ENCODE measurements at regions not wholly inside any gene's neighbourhood (a gene's known extent, or its start where the extent isn't known, plus 50 kb on each side); places are given as distances from the start of the nearest gene placed in this dataset.
"Not testable (repeated sequence)": the region's sequence is repeated elsewhere in the genome, so short reads cannot be mapped to it uniquely, and the experiment has no call there.

DNA sequence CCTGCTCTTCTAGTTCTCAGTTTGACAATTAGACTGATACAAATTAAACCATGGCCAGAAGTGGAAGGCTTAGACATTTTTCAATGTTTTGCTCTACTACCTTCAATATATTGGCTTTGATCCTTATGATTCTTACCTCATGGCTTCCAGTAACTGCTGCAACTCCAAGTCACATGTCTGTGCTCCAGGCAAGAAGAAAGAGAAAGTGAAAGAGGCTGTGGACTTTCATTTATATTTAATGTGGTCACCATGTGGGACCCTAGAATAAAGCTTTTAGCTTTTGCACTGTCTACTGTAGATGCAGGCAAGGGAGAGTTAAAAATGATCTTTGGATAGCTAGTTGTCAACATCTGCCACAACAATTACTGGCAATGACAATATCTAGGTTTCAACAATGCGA lies 214.3 kb upstream of the PDE3A start:
- DNase-seq: no peak

DNA sequence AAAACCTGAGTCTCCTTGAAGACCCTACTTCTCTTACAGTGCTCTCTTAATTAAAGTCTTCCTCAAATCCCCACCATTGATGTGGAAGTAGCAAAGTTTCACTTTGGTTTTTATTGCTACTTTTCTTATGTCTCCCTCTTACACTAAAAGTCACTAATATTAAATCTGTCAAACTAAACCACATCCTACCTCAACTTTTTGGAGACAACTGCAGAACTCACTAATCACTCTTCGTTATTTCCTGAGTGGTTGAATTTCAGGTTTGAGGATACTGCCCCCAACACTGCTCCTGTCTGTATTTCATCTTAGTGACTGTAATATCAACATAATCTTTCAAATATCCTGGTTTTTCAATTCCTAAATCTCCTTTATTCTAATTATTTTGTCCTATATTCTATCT lies 213.0 kb upstream of the PDE3A start:
- DNase-seq: no peak

DNA sequence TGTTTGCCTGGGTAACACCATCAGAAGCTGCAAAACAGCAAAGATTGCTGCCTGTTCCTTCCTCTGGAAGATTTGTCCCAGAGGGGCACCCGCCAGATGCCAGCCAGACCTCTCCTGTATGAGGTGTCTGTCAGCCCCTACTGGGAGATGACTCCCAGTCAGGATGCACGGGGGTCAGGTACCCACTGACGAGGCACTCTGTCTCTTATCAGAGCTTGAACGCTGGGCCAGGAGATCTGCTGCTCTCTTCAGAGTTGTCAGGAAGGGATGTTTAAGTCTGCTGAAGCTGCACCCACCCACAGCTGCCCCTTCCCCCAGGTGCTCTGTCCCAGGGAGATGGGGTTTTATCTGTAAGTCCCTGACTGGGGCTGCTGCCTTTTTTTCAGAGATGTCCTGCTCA lies 207.4 kb upstream of the PDE3A start:
- DNase-seq: not testable (repeated sequence)

DNA sequence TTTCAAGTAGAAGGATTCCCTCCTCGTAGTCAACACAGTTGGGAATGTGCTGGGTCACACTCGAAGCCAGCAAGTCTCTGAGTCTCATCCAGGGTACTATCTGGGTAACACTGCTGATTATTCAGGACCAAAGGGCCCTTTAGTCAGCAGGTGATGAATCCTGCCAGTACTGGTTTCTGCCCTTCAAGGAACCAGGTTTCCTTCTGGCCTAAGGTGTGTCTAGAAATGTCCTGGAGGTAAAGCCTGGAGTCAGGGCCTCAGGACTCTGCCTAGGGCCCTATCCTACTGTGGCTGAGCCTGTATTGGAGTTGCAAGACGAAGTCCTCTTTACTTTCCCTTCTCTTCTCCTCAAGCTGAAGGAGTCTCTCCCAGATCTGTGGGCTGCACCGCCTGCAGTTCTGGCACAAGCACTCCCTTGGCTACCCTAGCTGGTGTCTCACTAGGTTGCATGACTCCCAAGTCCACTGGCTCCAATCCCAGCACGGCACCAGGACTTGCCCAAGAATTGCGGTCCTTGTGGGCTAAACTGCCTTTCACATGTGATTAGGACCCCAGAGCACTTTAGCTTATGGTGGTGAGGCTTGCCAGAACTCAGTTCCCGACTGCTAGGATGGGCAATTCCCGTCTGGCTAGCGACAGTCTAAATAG lies 193.7 kb upstream of the PDE3A start:
- no peak for DNase-seq

DNA sequence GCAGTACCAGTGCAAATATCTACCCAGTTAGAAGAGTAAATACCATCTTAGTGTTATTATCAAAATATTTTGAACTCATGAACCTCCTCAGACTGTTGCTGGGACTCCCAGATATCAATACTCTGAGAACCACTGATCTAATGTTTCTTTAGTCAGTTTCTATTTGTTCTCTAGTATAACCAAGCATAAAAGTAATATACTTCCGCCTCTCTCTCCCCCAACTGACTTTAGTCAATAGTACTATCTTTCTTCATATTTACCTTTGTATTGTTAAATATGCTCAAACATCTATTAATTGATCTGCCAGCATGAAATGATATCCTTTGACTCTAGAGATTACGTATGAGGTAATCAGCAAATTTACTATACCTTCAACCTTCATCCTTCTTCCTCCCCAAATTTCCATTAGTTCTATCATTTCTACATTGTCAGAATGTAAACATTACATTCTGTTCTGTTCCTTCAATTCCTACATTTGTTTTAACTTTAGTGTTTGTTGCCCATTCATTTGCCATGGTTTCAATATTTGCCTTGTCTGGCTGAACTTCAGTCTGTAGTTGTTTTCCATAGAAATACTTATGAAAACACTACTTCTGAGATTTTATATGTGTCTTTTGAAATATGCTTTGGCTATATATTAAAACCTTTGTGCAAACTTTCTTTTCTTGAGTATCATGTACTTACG lies 192.5 kb upstream of the PDE3A start:
- DNase-seq: no peak

DNA sequence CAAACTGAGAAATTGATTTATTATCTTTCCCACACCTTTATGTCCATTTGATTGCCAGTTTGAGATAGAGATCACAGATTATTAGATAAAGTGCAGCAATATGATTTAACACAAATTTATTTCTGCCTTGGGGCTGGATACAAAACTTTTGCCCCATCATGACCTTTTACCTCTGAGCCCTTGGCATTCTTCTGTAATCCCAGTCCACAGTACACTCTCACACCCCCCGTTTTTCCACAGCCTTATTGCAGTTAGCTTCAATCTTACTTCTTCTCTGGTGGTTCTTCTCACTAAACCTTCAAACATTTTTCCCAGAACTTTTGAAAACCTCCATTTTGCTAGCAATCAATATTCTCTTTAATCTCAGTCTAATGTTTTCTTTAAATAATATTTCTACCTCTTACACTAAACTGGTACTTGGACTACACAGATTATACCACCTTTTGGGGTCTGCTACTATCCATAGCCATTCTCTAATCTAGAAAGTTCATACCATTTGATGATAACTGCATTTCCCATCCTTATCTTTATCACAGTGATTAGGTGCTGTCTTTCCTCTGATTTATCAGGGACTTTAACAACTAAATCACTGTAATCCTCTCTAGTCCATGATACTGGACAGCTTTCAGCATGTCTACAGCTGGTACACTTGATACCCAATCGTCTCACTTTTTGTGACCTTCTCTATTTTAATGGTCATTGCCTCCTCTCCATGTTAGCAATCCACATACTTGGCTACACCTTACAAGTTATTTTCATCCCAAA lies 186.7 kb upstream of the PDE3A start:
- DNase-seq: no peak

DNA sequence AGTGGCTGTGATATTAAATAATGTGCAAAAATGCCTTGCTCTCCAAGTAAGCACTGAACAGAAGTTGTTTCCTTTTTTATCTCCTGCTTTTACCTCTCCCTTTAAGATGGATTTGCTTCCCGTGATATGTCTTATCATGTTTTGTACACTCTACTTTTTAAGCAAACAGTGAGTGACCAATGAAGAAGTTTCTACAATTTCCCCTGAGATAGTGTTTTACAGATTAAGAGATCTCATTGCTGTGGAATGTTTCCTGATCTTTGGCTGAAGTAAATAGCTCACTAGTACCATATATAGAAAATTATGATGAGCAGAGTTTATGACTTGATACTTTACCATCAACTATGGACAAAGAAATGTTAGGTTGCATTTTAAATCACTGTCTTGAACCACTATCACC lies 184.8 kb upstream of the PDE3A start:
- DNase-seq: no peak

DNA sequence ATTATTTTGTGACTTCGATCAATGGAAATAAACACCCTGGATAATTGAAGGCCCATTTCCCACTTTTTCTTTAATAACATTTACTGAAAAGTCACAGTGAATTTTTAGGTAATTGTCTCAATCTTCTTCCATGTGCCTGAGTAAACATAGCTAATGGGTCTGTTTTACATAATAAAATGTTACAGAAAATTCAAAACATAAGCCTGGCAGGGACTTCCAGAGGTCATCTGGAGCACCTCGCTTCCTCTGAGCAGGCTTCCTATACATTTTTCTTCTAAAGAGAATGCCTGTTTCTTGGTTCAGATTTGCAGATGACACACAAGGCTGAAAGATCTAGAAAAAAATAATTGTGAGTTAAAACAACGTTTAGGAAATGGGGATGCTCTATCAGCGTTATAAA lies 183.8 kb upstream of the PDE3A start:
- DNase-seq: no peak

DNA sequence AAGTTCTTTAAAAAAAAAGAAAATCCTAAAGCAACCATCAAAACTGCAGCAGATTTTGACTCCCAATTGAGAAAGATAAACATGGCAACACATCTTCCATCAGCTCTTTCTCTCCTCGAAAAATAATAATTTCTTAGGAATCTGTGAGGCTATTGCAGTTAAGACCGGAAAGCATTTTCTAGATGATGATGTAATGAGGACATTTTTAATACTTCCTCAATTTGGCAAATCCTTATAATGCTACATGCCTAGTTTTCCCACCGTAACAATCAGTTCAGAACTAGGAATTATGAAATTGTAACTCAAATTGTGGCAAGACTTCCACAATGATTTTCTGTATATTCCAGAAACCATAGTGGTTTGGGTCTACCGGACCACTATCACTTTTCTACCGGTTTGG lies 180.9 kb upstream of the PDE3A start:
- no peak for DNase-seq

DNA sequence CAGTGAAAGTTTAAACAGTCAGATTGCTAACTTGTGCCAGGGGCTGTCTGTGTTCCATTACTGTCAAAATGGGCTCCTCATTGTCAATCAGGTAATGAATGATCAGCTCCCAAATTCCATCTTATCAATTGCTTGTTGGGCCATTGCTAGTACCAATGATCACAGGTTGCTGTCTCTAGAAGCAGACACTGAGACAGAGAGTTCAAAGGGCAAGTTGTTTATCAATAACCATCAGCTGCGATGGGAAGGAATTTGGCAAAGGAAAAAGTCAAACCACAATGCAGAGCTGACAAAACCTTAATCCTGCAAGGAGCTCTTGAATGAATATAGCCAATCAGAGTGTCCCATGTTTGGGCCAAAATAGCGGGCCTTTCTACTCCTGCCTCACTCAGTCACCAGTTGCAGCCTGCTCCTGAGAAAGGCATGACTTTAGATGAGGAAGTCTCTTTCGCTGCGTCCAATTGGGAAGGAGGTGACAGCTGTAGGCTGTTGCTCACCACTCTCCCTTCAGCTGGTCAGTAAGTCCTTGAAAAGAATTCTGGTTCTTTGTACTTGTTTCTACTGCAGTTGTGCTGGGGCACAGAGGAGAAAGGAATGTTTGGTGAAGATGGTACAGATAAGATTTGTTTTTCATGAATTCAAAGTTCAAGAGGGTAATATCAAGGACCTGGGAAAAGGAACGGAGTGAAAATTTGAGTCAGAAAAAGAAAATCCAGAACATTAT lies 179.2 kb upstream of the PDE3A start:
- DNase-seq: no peak

DNA sequence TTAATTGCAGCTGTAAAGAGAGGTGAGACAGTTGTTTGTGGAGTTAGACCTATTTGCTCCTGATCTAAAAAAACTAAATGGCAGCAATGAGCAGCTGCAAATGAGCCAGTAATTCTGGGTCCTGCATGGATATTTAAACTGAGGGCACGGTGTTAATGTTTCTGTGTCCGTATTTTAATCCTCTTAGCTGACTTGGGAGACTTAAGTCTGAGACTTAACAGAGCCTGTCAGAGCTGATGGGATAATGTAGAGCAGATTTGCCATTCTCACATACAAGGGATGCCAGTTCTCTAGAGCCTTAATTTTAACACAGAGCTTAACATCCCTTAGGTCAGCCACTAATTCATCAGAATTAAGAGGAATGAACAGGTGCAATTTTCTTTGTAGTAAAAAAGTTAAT lies 178.6 kb upstream of the PDE3A start:
- DNase-seq: no peak

DNA sequence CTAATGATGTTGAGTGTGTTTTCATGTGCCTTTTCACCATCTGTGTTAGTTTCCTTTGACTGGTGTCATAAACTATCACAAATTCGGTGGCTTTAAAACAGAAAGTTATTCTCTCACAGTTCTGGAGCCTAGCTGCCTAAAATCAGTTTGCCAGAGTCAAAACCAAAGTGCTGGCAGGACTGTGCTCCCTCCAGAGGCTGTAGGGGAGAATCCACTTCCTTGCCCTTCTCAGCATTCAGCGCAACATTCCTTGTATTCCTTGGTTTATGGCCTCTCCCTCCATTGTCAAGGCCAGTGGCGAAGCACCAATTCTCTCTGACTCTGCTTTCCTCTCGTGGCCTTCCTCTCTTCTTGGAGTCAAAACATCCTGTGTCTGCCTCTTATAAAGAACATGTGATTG lies 174.2 kb upstream of the PDE3A start:
- no peak for DNase-seq

DNA sequence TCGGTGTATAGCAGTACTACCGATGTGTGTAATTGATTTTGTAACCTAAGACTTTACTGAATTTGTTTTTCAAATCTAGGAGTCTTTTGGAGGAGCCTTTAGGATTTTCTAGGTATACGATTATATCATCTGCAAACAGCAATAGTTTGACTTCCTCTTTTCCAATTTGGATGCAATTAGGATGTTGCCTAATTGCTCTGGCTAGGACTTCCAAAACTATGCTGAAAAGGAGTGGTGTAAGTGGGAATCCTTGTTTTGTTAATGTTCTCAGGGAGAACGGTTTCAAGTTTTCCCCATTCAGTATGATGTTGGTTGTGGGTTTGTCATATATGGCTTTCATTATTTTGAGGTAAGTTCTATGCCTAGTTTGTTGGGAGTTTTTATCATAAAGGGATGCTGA lies 171.6 kb upstream of the PDE3A start:
- DNase-seq: no peak

DNA sequence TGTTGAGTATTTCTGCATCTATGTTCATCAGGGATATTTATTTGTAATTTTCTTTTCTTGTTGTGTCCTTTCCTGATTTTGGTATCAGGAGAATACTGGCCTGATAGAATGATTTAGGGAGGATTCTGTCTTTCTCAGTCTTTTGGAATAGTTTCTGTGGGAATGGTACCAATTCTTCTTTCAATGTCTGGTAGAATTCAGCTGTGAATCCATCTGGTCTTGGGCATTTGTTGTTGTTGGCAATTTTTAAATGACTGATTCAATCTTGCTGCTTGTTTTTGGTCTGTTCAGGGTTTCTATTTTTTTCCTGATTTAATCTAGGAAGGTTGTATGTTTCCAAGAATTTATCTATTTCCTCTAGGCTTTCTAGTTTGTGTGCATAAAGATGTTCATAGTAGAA lies 170.9 kb upstream of the PDE3A start:
- no peak for DNase-seq

DNA sequence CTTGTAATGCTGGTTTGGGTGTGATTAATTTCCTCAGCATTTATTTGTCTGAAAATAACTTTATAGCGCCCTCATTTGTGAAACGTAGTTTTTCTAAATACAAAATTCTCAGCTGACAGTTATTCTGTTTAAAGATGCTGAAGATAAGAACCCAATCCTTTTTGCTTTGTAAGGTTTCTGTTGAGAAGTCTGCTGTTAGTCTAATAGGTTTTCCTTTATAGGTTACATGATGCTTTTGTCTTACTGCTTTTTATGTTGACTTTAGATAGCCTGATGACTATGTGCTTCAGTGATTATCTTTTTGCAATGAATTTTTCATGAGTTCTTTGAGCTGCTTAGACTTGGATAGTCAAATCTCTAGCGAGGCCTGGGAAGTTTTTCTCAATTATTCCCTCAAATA lies 168.6 kb upstream of the PDE3A start:
- no peak for DNase-seq

DNA sequence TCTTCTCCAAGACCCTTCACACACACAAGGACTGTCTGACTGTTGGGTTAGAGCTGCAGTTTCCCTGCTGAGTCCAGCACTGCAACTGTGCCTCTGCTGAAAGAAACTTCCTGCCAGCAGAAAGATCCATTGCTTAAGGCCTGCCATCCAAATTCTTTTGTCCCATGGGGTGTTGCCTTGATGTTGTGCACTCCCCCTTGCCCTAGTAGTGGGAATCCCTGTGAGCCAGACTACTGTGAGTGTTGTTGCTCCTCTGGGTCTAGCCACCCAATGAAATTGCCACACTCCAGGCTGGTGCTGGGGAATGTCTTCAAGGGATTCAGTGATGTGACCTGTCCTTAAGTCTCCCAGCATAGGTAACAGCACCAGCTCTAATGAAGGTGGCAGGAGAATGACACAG lies 166.6 kb upstream of the PDE3A start:
- DNase-seq: no peak

DNA sequence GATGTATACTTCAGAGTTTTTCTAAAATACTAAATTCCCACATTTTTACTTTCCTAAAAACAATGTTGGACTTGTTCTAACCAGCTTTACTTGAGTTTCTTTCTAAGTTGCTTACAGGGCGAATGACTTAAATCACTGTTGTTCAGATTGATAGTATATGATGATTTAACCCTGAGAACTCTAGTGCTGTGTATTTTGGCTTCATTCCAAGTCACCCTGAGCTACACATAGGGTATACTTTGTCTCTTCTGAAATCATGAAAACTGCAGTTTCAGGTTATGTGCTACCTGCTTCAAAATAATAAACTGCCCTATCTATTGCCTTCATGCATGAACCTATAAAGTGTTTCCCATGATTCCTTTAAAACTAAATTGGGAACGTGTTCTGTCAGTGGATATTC lies 162.5 kb upstream of the PDE3A start:
- DNase-seq: peak; percentile 21

DNA sequence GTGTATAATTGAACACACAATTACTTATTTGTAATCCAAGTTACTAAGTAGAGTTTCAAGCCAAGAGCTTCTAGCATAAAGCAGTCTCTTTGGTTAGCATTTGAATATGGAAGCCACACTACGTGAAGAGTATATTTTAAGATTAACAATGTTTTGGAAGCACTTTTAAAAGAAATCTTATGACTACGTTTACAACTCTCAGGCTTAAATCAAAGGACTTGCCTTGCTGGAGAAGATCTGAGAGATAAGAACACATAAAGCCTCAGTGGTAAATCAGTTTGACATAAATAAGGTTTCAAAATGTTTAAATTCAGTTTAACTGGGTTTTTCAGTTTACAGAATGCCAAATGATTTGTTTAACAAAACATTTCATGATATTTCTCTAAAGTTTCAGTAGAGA lies 161.9 kb upstream of the PDE3A start:
- no peak for DNase-seq

DNA sequence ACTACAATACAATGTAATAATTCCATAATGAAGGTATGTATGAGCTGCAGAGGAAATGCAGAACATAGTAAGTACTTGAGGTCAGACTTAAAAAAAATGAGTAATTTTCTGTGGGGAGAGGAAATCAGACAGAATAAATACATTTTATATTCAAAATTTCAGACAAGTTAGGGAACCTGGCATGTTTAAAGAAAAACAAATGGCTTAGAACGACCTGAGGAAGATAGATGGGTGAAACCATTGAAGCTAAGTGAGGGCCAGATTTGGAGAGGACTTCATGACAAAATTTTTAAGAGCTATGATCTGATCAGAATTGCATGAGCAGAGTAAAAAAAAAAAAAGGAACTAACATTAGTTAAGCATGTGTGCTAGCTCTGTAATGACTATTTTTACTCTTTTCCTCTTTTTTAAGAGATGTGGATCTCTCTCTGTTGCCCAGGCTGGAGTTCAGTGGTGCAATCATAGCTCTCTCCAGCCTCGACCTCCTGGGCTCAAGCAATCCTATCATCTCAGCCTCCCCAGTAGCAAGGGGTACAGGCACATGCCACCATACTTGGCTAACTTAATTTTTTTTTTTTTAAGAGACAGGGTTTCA lies 157.6 kb upstream of the PDE3A start:
- no peak for DNase-seq

DNA sequence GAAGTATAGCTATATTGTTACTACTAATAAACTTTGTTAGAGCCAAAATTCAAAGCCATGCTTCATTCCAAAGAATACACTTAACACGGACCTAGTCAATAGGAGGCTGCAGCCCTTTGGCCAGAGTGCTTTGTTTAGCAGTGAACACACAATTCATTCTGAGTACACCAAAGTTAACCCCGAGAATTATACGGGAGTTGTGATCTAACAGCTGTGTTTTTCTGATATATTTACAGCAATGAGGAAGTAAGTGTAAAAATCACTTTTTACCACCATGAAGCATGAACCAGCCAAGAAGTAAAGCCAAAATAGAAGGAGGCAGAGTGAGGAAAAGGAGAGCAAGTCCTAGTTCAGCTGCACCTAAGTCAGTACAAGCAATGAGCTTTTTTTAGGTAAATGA lies 156.8 kb upstream of the PDE3A start:
- DNase-seq: no peak

DNA sequence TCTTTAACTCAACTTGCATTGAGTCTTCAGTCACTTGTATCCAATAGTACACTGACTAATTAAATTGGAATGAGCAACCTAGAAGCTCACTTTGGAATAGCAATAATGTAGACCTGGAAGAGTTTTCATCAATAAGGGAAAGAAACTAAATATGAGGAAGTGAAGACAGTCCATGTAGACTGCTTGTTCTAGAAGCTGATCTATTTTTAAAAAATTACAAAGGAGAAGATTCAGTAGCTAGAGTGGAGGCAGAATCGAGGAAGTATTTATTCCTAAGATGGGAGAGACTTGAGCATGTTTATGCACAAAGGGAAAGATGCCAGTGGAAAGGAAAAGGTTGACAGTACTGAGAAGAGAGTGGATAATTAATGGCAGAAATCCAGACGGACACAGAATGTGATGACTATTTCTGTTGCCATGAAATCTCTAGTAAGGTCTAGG lies 156.3 kb upstream of the PDE3A start:
- no peak for DNase-seq

DNA sequence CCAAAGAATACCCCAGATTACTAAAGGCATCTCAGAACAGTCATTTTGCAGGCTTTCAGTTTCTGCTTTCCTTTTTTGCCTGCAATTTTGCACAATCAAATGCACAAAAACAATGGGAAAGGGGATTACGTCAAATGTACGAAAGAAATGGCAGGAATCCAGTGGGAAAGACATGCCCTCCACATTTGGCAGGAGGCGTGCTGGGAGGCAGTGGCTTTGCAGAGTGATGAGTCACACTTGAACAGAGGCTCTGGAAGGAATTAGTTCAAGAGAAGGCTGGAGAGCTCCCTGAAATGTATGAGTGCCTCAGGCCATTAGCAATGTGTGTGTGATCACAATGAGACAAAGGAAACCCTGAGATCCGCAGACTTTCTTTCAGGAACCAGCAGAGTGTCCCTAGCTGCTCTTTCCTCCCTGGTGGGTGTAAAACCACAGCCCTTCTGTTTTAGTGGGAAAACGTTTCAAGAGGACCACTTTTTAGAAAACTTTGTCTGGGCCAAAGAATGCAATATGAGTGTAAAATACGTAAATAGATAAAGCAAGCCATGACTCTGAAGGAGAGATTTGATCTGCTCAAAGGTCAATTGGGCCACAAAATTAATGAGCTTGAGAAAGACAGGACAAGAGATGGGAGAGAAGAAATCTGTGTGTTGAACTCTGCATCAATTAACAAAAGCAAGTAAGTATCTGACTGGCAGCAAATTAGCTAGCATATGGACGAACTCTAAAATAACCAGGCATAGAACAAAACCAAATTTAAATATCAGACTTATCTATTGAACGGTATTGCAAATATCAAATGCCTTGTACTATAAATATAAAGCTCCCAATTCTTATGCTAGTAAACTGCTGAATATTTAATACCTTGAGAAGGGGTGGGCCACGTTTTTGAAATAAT lies 155.4 kb upstream of the PDE3A start:
- DNase-seq: peak; percentile 95
